DND-41 (cell line): ENCODE measurements at regions not wholly inside any gene's neighbourhood (a gene's known extent, or its start where the extent isn't known, plus 50 kb on each side); places are given as distances from the start of the nearest gene placed in this dataset.

ENCODE experiments used
- ATAC-seq: fragments of 200-7000 bp; cut with Tn5 transposase; 3 replicates; pipeline ENCODE4 v1.9.1; 2021; ENCODE audit warnings: low read depth; ENCODE audit not compliant: insufficient read depth
- DNase-seq: peaks from one replicate; pipeline ENCODE4 v3.0.0-alpha.2; 2020
- H2AFZ ChIP-seq: 2 replicates; pipeline ENCODE4 v1.6.0; 2012; ENCODE audit warnings: low read depth, low read length
- H3K27ac ChIP-seq: 2 replicates; pipeline ENCODE4 v1.5.1; 2012; ENCODE audit warnings: low read length, inconsistent platforms
- H3K27me3 ChIP-seq: fragments of 200-600 bp; sonication (generic); 2 replicates; pipeline ENCODE4 v1.6.0; 2012; ENCODE audit warnings: low read length, mild to moderate bottlenecking, inconsistent platforms; ENCODE audit not compliant: insufficient read depth, poor library complexity
- H3K36me3 ChIP-seq: 2 replicates; pipeline ENCODE4 v1.5.1; 2012; ENCODE audit warnings: low read length, inconsistent platforms; ENCODE audit not compliant: insufficient read depth
- H3K4me1 ChIP-seq: 2 replicates; pipeline ENCODE4 v1.5.1; 2012; ENCODE audit warnings: mild to moderate bottlenecking, low read length; ENCODE audit not compliant: insufficient read depth
- H3K4me2 ChIP-seq: 2 replicates; pipeline ENCODE4 v1.6.0; 2012; ENCODE audit warnings: mild to moderate bottlenecking, moderate library complexity, low read length, inconsistent platforms; ENCODE audit not compliant: insufficient read depth
- H3K4me3 ChIP-seq, 2 experiments: fragments of 200-600 bp in 1 of 2; shearing (Covaris generic) in 1 of 2; 2 replicates each; pipeline ENCODE4 v1.5.1; 2012 to 2016; ENCODE audit warnings: inconsistent platforms in 2 of 2, low read length in 2 of 2, mild to moderate bottlenecking in 2 of 2, low read depth in 1 of 2, moderate library complexity in 1 of 2
- H3K79me2 ChIP-seq: 2 replicates; pipeline ENCODE4 v1.6.0; 2012; ENCODE audit warnings: low read length, inconsistent platforms; ENCODE audit not compliant: insufficient read depth
- H3K9ac ChIP-seq: 2 replicates; pipeline ENCODE4 v1.6.0; 2012; ENCODE audit warnings: low read depth, mild to moderate bottlenecking, inconsistent platforms, low read length, moderate library complexity
- H3K9me3 ChIP-seq: 2 replicates; pipeline ENCODE4 v1.5.1; 2012; ENCODE audit warnings: low read length, moderate library complexity, mild to moderate bottlenecking, inconsistent platforms; ENCODE audit not compliant: insufficient read depth, severe bottlenecking
- H4K20me1 ChIP-seq: 2 replicates; pipeline ENCODE4 v1.6.0; 2012; ENCODE audit warnings: low read length; ENCODE audit not compliant: insufficient read depth
- EZH2 ChIP-seq: IDR thresholded peaks from 3 replicates; pipeline ENCODE4 v1.6.1; 2012; ENCODE audit warnings: borderline replicate concordance, low read depth, mild to moderate bottlenecking, moderate library complexity, low read length, inconsistent platforms; ENCODE audit not compliant: severe bottlenecking
- TF ChIP-seq, protein P1 (sequence below): IDR thresholded peaks from 2 replicates; pipeline ENCODE4 v1.5.1; 2012; ENCODE audit warnings: borderline replicate concordance, low read length, moderate library complexity, mild to moderate bottlenecking; ENCODE audit not compliant: poor library complexity, severe bottlenecking; ENCODE audit errors: extremely low read depth

DNA sequence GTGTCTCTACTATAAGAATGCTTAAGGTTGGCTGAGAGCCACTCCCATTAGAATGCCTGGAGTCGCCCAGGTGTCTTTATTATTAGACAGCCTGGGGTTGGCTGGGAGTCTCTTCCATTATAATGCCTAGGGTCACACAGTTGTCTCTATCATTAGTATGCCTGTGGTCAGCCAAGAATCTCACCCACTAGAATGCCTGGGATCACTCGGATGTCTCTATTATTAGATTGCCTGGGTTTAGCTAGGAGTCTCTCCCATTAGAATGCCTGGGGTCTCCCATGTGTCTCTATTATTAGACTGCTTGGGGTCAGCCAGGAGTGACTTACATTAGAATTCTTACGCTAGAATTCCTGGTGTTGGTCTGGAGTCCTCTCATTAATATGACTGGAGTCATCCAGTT is 2255.3 kb downstream of the TP53TG3F start:
- Histone ChIP-seq H3K4me3 (no peak overlapping the region), H3K79me2 (no peaks in the 10 kb centered on the region), H3K4me1 (no peaks in the 10 kb centered on the region), H3K4me2 (no peak overlapping the region), H2AFZ (no peak overlapping the region), H3K36me3 (no peaks in the 10 kb centered on the region), H3K27me3 (no peaks in the 10 kb centered on the region), H3K9me3 (peaks cover 10% of the 10 kb centered on the region), H3K27ac (no peak overlapping the region), H4K20me1 (no peaks in the 10 kb centered on the region), H3K9ac (no peak overlapping the region)
- no peak for TF ChIP-seq EZH2
- TF ChIP-seq, protein P1, sequence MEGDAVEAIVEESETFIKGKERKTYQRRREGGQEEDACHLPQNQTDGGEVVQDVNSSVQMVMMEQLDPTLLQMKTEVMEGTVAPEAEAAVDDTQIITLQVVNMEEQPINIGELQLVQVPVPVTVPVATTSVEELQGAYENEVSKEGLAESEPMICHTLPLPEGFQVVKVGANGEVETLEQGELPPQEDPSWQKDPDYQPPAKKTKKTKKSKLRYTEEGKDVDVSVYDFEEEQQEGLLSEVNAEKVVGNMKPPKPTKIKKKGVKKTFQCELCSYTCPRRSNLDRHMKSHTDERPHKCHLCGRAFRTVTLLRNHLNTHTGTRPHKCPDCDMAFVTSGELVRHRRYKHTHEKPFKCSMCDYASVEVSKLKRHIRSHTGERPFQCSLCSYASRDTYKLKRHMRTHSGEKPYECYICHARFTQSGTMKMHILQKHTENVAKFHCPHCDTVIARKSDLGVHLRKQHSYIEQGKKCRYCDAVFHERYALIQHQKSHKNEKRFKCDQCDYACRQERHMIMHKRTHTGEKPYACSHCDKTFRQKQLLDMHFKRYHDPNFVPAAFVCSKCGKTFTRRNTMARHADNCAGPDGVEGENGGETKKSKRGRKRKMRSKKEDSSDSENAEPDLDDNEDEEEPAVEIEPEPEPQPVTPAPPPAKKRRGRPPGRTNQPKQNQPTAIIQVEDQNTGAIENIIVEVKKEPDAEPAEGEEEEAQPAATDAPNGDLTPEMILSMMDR, result no peak
- no peak for DNase-seq
- ATAC-seq, result no peak

DNA sequence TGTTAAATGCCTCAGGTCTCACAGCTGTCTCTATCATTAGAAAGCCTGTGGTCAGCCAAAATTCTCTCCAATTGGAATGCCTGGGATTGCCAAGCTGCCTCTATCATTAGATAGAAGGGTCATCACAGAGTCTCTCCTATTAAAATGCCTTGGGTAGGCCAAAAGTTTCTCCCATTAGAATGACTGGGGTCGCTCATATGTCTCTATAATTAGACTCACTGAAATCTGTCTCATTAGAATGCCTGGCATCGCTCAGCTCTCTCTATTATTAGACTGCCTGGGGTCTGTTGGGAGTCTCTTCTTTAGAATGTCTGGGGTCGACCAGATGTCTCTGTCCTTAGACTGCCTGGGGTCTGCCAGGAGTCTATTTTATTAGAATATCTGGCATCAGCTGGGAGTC is 2265.1 kb downstream of the TP53TG3F start:
- no peak overlapping the region for H3K27ac ChIP-seq
- H3K27me3 ChIP-seq, result no peaks in the 10 kb centered on the region
- TF ChIP-seq, protein P1, result no peak
- no peak for TF ChIP-seq EZH2
- no peaks in the 10 kb centered on the region for H3K36me3 ChIP-seq
- ATAC-seq, result no peak
- no peaks in the 10 kb centered on the region for H4K20me1 ChIP-seq
- no peaks in the 10 kb centered on the region for H3K4me1 ChIP-seq
- no peak for DNase-seq
- no peak overlapping the region for H3K4me2 ChIP-seq
- H3K9me3 ChIP-seq, result peaks cover 29% of the 10 kb centered on the region
- no peaks in the 10 kb centered on the region for H3K79me2 ChIP-seq
- H3K4me3 ChIP-seq, result no peak overlapping the region
- H2AFZ ChIP-seq, result no peak overlapping the region
- H3K9ac ChIP-seq, result no peak overlapping the region

DNA sequence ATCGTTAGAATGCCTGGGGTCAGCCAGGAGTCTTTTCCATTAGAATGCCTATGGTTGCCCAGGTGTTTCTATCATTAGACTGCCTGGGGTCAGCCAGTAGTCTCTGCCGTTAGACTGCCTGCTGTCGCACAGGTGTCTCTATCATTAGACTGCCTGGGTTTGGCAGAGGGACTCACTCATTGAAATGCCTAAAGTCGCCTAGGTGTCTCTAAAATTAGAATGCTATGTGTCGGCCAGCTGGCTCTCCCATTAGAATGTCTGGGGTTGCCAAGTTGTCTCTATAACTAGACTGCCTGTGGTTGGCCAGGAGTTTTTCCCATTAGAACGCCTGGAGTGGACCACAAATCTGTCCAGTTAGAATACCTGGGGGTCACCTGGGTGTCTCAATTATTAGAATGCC is 2266.5 kb downstream of the TP53TG3F start:
- Histone ChIP-seq H3K27me3 (no peaks in the 10 kb centered on the region), H3K4me1 (no peaks in the 10 kb centered on the region), H4K20me1 (no peaks in the 10 kb centered on the region), H3K27ac (no peak overlapping the region), H3K4me3 (no peak overlapping the region), H3K9me3 (peaks cover 29% of the 10 kb centered on the region), H3K36me3 (no peaks in the 10 kb centered on the region), H3K79me2 (no peaks in the 10 kb centered on the region), H3K9ac (no peak overlapping the region), H2AFZ (no peak overlapping the region), H3K4me2 (no peak overlapping the region)
- TF ChIP-seq EZH2, result no peak
- TF ChIP-seq, protein P1, result no peak
- DNase-seq, result no peak
- ATAC-seq, result no peak

DNA sequence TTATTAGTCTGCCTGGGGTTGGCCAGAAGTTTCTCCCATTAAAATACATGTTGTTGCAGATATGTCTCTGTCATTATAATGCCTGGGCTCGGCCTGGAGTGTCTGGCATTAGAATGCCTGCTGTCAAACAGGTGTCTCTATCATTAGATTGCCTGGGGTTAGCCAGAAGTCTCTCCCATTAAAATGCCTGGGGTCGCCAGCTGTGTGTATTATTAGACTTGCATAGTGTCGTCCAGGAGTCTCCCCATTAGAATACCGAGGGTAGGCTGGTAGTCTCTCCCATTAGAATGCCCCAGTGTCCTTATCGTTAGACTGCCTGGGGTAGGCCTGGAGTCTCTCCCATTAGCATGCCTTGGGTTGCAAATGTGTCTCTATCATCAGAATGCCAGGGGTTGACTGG is 2270.8 kb downstream of the TP53TG3F start:
- no peak for ATAC-seq
- no peak overlapping the region for H2AFZ ChIP-seq
- H3K9me3 ChIP-seq, result peaks cover 7% of the 10 kb centered on the region
- no peaks in the 10 kb centered on the region for H3K27me3 ChIP-seq
- DNase-seq, result no peak
- H3K4me2 ChIP-seq, result no peak overlapping the region
- no peaks in the 10 kb centered on the region for H3K36me3 ChIP-seq
- no peak overlapping the region for H3K9ac ChIP-seq
- no peak overlapping the region for H3K27ac ChIP-seq
- H3K4me3 ChIP-seq, result no peak overlapping the region
- H3K4me1 ChIP-seq, result no peaks in the 10 kb centered on the region
- no peaks in the 10 kb centered on the region for H4K20me1 ChIP-seq
- H3K79me2 ChIP-seq, result no peaks in the 10 kb centered on the region
- TF ChIP-seq EZH2, result no peak
- TF ChIP-seq, protein P1, result no peak
